IPS DF 19.7 (cell line): ENCODE measurements at regions not wholly inside any gene's neighbourhood (a gene's known extent, or its start where the extent isn't known, plus 50 kb on each side); places are given as distances from the start of the nearest gene placed in this dataset.

Source experiments
- DNase-seq: peaks from one replicate; pipeline ENCODE4 v3.0.0-alpha.2; 2013; ENCODE audit warnings: low read depth, low spot score

DNA sequence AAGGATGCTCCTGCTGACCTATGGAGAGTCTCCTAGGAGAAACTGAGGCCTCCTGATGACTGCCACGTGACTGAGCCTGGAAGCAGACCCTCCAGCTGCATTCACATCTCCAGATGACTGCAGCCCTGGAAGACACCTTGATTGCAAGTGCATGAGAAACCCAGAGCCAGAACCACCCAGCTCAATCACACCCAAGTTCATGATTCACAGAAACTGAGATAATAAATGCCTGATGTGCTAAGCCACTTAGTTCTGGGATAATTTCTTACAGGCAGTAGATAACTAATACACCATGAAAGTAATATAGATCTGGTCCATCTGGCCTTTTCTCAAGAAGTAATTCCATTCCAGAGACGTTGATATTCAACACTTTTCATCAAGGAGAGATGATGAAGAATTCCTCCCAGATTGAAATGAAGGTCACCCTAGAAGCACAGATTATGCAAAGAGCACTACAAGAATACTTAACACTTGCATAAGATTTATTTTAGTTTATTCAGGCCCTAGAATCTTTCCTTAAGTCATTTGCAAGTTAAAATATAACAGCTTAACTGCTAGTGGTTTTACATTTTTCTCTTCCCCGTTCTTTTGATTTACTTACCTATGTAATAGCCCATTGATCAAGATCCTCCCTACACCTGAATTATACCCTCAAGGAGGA is 208.2 kb upstream of the INHBA start:
- DNase-seq = no peak

DNA sequence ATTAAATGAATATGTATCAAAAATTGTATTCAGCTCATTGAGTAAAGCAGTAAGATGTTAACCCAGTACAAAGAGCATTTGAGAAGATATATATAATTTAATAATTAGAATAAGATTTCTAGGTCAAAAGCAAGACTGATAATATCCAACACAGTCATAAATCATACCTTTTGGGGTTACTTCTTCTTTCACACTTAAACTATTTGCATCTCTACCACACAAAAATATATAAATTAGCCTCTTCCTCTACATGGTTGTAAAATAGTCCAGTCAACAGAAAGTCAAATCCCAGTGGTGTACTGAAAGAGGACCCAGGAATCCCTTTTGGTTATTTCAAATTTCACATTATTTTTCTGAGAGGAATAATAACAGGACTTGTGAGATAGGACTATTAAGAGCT is 204.6 kb upstream of the INHBA start:
- DNase-seq = no peak

DNA sequence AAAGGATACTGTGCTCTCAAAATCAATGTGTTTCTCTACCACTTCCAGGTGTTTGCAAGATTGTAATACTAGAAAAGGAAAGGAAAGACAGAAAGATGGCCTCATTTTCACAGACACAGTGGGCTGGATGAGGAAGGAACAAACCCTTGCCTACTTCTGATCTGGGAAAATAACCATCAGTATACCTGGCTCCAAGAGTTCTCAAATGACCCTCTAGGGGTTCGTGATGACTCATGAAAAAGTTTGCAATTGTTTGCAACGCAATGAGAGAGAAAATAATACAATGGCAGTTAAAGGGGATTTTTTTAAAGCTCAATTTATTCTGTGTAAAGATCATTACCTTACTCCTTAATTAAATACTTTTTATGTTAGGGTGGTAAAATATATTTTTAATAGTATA is 197.6 kb upstream of the INHBA start:
- DNase-seq = no peak

DNA sequence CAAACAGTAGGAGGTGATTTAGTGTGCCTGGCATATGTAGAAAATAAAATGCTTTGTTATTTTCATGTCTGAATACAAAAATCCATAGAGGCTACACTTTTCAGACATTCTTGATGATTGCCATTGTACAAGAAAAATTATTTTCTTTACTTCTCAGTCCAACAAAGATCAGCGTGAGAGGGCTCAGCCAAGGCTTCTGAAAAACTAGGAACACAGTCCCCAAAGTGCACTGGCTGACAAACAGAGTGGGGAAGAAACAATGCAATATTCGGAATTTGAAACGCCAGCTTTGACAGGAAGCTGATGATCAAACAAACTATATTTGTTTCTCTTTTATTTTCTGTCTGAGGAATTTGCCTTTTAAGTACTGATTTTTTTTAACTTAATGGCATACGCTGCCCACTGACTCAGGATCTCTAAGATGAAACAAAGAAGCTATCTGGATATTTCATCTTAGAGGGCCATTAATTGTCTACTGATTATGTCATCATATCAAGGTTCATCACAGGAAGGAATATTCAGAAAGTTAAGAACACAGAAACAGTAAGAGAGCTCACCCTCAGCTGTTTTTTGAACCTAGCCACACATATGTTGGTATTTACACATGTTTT is 197.0 kb upstream of the INHBA start:
- DNase-seq = no peak

DNA sequence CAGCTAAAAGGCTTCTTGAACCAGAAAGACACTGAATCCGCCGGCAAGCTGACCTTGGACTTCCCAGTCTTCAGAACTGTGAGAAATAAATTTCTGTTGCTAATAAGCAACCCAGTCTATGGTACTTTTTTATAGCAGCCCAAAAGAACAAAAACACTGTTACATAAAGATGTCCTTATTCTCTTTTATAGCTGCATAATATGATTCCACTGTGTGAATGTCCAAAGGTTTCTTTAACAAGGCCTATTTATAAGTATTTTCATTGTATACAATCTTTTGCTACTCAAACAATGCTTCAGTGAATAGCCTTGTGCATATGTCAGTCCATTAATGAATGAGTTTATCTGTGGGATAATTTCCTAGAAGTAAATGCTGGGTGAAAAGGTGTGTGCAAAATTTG is 190.8 kb upstream of the INHBA start:
- no peak for DNase-seq

DNA sequence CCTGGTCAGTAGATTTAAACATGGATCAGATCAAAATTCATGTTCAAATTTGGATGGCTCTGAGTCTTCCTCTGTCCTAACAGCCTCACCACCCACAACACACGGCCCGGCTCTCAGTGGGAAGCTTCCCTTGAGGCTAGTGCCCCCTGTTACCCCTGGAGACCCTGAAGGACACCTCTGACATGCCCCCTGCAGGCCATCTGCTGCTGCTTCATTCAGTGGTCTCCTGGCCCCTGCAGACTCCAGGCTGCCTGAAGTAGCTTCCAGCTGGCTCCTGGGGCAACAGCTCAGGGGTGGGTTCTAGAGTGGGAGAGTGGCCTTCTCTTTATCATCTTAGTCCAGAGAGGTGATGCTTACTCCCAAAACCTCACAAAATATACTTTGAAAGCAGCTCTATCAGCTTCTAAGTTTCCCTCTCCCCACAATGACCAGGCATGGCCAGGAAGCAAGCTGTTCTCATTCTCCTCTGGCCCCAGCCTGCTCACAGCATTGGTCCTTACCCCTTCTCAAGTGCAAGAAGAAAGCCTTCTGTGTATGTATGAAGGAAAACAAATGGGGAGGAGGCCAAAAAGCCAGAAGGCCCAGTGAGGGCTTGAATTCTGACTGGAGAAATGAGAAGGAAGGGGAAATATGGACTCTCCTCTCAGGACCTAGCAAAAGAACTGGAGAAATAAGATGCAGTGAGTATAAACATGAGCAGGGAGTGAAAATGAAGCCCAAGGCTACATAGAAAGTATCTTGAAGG is 189.6 kb upstream of the INHBA start:
- DNase-seq = peak; percentile 25

DNA sequence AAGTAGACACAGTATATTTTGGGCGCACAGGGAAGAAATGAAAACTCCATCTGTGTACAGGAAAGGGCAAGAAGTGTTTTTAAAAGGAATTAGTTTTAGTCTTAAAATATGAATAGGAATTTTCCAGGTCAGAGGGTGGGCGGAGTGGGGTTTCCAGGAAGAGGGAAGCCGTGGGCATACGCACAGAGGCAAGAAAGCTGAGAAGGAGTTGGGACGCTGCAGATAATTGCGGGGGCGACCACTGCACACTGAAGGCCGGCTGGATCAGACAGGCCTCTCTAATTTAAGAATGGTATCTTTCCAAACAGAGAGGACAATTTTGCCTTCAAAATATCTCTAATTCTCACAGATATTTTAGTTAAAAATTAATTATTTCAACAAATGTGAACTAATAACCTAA is 189.1 kb upstream of the INHBA start:
- DNase-seq = no peak

DNA sequence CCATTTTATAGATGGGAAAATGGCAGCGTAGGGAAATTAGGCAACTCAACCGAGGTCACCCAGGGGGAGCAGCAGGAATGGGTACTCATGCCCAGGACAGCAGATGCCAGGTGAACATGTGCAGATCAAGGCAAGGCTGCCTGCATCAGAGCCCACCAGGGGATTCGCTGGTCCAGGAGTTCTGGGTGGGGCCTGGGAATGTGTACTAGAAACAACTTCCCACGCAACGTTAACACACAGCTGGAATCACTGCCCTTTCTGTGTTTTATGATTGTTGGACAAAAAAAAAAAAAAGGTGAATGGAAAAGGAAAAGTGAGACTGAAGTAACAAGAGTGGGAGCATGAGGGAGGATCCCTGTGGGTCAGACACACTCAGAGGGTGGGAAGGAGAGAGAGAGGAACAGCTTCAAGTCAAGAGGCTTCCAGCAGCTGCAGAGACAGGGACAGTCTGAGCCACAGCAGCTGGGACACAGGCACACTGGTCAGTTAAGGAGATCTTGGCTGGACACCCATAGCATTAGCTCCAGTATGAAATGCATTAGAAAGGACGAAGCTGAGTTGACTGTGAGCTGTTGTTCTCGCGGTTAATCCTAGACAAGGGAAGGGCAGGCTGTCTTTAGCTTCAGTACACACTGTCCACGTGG is 187.9 kb upstream of the INHBA start:
- DNase-seq = no peak

DNA sequence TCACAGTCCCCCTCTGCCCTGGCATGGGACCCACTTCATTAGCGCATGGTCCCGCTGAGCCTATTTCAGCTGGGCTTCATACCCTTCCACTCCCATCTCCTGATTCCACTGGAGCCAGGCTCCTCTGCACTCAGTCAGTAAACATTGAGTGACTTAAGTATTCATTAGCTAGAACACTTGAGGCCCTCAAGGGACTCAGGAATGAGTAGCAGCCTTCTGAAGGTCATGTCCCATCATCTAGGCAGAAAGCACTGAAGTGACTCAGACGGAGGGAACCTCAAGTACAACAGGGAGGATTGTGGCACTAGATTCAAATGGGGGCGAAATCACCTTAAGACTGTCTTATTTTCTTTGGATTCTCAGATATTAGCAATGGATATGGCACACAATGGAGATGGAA is 186.6 kb upstream of the INHBA start:
- no peak for DNase-seq

DNA sequence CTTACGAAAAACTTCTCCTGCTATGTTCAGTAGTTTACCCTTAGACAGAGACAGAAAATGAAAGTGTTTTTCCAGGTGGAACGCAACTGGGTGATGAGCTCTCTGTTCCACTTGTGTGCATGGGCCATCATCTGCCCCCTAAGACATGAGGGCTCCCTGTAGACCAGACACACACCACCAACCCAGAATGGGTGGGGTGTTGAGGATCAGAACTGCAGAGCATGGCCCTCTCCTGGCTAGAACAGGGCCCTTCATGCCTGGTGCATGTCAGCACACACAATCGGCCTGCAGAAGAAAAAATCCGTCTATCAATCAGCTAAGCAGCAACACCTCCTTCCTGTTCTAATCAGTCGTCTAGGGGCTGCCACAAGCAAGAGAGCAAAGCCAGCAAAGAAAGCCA is 186.2 kb upstream of the INHBA start:
- DNase-seq = no peak

DNA sequence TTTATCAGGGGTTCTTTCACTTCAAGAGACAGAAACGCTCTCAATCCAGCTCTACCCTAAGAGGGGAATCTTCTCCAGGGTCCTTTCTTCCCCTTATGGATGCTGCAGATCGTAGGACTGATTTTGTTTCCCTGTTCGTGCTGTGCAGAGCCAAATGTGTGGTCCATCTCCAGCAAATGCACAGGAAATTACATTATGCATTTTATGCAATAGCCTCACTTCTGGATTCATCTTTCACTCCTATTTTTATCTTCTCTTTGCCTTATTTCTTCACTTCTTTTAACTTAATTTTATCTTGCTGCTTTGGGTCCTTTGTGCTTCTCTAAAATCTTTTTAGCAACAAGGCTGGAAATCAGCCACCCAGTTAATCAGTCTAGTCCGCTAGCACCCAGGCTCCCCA is 184.5 kb upstream of the INHBA start:
- no peak for DNase-seq

DNA sequence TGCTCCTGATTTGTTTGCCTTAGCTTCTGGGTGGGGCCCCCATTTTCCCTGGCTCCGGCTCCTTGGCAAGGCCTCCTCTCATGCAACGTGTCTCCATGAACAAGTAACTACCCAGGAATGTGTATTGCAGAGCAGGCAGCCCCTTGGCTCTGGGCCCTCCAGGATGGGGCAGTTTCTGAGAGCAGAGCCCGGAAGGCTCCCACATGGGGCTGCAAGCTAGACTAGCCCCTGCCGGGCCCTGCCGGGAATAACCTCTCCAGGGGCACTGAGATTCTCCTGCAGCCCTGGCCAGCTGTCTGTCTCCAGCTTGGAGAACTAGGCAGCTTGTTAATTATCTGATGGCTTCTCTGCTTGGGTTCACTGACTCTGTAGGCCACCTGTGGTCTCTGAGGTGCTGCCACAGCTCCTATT is 184.0 kb upstream of the INHBA start:
- no peak for DNase-seq

DNA sequence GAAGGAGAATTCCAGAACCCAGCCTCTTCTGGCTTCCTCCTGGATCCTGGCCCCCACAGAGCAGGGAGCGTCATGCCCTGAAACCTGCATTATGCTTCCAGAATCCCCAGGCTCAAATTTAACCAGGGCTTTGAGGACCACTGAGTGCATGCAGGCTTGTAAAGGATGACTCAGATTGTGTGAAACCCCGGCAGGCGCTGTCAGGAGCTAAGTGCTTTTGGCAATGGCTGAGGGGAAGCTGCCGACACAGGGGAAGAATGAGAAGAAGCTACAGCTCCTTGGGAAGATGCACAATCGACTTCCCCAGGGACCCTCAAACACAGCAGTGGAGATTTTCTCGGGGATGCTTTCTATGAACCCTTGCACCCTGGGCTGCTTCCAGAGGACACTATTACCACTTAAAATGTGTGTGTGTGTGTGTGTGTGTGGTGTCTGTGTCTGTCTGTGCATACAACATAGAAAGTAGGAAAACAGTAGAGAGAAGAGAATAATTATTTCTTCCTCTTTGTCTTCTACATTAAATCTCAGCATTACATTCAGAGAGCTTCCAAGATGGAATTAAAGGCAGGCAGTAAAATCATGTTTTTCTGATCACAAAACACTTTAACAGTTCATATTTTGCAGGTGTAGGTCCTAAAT is 183.5 kb upstream of the INHBA start:
- DNase-seq = no peak

DNA sequence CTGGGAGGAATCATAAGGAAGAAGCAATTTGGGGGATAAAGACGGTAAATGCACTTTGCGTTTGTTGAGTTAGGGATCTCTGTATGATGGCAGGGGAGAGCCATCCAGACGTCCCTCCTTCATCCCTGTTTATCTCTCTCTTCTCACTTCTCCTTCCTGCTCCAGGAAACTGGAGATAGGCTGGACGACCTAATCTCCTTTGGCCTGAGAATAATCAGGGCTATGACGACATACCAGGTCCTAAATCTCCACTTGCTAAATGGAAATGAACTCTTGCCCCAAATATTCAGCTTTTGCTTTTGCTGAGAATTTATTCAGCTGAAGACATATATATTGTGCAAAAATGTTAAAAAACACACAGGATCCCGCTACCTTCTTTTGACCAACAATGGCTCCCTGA is 182.9 kb upstream of the INHBA start:
- DNase-seq = no peak

DNA sequence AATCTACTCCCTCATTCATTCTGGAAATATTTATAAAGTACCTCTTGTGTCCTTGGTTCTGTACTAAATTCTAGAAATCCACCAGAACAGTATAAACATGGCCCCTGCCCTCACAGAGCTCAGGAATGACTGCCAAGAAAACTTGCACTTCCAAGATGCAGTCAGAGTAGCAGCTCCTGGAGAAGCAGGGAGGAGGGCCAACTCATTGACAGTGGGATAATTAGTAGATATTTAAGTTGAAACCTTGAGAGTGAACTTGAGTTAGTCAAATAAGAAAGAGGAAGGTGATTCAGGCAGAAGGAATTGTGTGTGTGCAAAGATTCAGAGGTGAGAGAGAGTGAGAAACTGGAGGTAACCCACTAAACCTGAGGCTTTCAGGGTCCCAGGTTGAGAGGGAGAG is 182.2 kb upstream of the INHBA start:
- DNase-seq = no peak

DNA sequence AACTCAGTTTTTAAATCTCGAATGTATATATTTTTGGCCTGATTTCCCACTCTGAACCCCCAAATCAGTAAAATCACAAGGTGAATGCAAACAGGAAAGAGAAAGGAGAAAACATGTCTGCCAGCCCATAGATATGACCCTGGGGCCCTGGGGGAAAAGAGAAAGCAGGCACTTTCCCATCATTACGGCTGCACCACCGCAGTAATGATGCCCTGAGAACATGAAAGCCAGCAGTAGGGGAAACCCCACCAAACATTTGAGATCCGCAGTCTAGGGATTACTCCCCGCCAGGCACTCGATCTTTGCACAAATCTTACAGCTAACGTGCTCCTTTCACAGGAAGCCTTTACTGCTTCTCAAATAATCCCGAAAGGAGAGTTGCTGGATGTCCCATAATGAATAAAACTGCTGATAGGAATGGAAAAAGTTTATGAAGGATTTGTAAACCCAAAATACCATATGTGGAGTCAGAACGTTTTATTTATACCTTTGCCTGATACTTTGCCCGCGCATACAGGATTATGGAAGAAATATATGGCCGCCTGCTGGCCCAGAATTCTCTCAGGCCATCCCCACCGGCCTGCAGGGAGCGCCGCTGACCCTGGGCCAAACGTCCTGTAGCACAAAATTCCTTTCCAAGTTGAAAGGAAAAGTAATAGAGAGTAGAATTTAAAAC is 180.0 kb upstream of the INHBA start:
- no peak for DNase-seq

DNA sequence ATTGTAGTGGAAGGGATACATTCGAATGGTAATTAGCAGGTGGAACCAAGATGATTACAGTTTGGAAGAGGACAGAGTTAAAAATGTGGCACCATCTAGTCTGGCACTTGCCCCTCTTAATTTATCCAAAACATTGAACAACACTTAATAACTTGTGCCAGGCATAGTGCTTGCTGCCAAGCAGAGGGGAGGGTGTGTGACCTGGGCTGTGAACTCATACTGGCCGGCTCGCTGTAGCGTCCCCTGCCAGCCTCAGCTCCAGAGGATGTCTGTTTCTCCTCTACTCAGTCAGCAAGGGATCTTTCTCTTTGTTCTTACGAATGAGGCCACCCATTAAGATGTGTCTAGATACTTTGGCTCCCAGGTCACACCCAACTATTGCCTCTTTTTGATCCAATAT is 179.4 kb upstream of the INHBA start:
- DNase-seq = no peak

DNA sequence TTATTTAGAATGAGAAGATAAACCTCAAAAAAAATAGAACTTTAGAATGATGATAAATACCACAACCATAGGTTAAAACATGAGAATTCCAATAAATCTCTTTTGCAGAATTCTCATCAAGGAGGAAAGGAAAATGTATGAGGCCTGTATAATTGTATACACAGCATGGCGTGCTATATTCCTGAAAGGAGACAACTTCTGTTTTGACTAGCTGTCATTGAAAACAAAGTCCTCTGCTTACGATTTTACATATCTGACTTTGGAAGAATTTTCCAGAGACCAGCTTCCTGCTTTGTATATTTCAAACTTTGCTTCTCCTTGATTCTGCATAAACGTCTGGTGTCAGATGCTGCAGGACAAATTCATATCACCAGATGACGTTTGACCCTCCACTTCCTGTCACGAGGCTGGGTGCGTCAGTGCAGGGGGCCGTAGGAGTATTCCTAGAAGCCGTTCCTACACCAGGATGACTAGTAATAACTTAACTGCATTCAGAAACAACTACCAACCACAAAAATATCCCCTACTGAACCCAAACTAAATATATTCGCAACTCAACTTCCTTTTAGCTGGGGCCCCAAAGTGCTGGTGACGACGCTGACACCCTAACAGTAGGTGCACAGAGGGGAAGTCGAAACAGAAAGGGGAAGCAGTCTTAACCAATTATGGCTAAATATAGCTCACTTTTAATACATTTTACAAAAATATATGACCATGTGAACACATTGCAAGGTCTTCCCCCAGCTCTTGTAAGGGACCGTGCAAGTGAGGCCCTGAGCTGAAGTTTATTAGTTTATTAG is 178.6 kb upstream of the INHBA start:
- no peak for DNase-seq

DNA sequence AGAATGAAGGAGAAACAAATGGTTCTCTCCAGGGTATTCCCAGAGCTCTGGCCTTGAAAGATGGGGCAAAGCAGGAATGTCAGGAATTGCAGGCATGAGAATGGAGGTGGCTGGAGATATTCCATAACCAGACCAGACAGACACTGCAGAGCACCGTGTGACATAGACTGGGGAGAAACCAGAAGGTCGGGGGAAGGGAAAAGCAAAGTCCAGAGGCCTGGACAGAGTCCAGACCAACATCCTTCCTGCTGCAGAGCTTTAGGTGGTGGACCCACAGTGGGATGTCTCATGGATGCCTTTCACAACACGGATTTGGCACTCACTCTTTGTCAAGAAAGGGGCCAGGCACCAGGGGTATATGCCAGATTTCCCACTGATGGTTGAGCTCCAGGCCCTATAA is 177.2 kb upstream of the INHBA start:
- no peak for DNase-seq

DNA sequence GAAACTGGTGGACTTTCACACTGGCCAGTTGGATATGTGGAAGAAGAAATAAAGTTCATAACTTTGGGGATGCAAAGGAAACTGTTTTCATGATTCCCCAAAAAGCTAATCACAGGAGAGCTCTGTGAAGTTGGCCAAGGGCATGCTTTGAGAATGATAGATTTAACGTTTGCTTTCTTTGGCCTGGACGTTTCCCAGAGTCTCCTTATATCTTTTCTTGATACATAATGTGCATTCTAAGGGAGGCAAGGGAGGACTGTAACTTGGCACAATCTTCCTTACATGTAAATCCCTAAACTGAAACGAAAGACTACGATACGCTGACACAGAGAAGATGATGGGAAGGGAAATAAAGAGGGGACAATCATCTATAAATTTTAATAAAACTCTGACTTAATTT is 176.5 kb upstream of the INHBA start:
- no peak for DNase-seq
